ENCODE measurements at regions not wholly inside any gene's neighbourhood (a gene's known extent, or its start where the extent isn't known, plus 50 kb on each side); places are given as distances from the start of the nearest gene placed in this dataset.
"Not testable (repeated sequence)": the region's sequence is repeated elsewhere in the genome, so short reads cannot be mapped to it uniquely, and the experiment has no call there.

DNA sequence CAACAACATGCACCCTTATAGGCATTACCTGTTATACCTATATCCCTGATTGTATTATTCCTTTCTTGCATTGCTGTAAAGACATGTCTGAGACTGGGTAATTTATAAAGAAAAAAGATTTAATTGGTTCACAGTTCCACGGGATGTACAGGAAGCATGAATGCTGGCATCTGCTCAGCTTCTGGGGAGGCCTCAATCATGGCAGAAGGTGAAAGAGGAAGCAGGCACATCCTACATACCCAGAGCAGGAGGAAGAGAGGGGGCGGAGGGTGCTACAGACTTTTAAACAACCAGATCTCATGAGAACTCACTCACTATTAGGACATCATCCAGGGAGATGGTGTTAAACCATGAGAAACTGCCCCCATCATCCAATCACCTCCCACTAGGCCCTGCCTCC is 191.7 kb upstream of the SPHKAP start:
- WGBS: 68% methylated on average over 2 of the region's 2 CpGs
- Histone ChIP-seq H3K4me1 (ENCODE audit: control insufficient read depth, insufficient read depth, low read length) (peaks cover 1% of the 10 kb centered on the region), H3K27me3 (ENCODE audit: control insufficient read depth, insufficient read depth) (no peaks in the 10 kb centered on the region), H3K4me3 (ENCODE audit: low read length) (no peak overlapping the region), H3K27ac (ENCODE audit: low read length) (no peak overlapping the region), H3K9me3 (ENCODE audit: control insufficient read depth, low read length) (no peaks in the 10 kb centered on the region)
- DNase-seq (no peak), ATAC-seq (no peak)
- intact Hi-C loops (cut with DNase I): no loop called here

DNA sequence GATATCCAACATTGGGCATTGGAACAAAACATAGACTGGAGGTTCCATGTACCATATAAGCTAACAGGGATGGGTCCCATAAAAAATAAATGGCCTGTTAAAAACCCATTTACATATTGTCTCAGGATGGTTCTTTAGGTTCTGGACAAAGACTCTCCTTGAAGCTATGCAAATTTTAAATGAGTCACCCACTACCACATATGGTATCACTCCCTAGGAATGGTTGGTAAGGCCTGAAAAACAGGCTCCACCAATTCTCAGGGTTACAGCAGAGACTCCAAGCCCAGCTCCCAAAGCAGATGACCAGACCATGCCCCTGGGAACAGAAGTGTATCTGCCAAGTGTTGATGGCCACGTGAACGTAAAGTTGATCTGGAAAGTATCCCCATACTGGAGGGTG is 190.7 kb upstream of the SPHKAP start:
- Histone ChIP-seq H3K4me3 (ENCODE audit: low read length) (no peak overlapping the region), H3K27me3 (ENCODE audit: control insufficient read depth, insufficient read depth) (no peaks in the 10 kb centered on the region), H3K27ac (ENCODE audit: low read length) (no peak overlapping the region), H3K9me3 (ENCODE audit: control insufficient read depth, low read length) (no peaks in the 10 kb centered on the region), H3K4me1 (ENCODE audit: control insufficient read depth, insufficient read depth, low read length) (peaks cover 1% of the 10 kb centered on the region)
- WGBS: 71% methylated on average over 2 of the region's 2 CpGs
- intact Hi-C loops (cut with DNase I): no loop called here
- DNase-seq: no peak
- no peak for ATAC-seq

DNA sequence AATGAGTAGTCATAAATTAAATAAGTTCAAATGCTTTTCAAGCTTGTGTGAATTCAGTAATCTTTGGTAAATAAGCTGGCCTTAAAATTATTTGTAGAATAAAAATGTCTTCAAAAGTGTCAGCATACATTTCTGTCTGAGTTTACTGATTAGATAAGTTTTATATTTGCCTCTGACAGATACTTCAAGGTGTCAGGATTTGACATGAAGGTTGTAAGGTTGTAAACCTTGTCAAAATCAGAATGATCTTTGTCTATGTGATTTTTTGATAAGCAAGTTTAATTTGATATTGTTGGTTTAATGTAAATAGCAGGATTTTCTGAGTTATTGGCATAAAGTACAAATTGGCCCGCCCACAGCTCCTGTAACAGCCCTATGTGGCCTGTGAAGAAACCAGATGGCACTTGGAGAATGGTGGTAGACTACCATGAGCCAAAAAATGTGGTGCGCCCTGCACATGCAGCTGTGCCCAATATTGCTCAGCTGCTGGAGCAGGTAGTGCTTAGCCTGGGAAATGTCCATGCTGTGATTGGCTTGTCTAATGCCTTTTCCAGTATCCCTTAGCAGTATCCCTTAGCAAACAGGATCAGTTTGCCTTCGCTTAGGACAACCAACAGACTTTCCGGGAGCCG is 188.0 kb upstream of the SPHKAP start:
- Histone ChIP-seq H3K27ac (ENCODE audit: low read length) (no peak overlapping the region), H3K4me1 (ENCODE audit: control insufficient read depth, insufficient read depth, low read length) (peaks cover 1% of the 10 kb centered on the region), H3K27me3 (ENCODE audit: control insufficient read depth, insufficient read depth) (no peaks in the 10 kb centered on the region), H3K4me3 (ENCODE audit: low read length) (no peak overlapping the region), H3K9me3 (ENCODE audit: control insufficient read depth, low read length) (no peaks in the 10 kb centered on the region)
- 88% methylated on average over 5 of the region's 5 CpGs for WGBS
- intact Hi-C loops (cut with DNase I): no loop called here
- ATAC-seq (no peak), DNase-seq (no peak)

DNA sequence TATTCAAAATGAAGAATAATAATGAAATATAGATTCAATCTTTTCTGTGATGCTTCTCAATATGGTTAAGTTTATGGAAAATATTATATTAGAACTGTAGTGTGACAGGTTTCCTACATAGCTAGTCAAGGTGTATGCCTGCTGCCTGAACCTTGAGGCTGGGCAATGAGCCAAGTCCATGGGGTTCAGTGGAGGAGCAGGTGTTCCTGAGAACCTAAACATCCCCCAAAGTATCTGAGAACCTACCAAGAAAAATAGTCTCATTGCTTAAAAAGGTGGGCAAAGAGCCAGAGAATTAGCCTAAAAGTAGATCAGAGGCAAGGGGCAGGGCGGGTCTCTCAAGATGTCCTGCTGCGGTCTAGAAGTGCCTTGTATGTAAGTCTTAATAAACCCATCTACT is 185.9 kb upstream of the SPHKAP start:
- H3K4me1 ChIP-seq (ENCODE audit: control insufficient read depth, insufficient read depth, low read length): peaks cover 1% of the 10 kb centered on the region
- WGBS: 89% methylated on average over 2 of the region's 2 CpGs
- H3K9me3 ChIP-seq (ENCODE audit: control insufficient read depth, low read length): no peaks in the 10 kb centered on the region
- no peak overlapping the region for H3K4me3 ChIP-seq (ENCODE audit: low read length)
- no peak overlapping the region for H3K27ac ChIP-seq (ENCODE audit: low read length)
- ATAC-seq: no peak
- intact Hi-C loops (cut with DNase I): no loop called here
- no peaks in the 10 kb centered on the region for H3K27me3 ChIP-seq (ENCODE audit: control insufficient read depth, insufficient read depth)
- no peak for DNase-seq

DNA sequence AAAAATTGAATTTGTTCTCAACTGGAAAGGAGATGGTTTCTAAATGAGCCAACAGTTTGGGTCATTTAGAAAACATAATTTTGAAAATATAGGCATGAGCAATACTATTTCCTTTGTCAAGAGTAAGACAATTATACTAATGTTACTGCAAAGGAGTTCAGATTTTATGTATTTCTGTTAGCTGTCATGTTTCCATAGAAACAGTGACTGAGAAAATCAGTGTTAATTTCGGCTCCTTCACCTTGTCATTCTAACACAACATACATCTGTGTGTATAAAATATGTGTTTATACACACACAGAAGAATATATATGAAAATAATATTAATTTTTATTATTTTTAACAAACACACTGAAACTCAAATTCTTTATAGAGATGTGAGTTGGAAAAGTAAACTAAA is 178.0 kb upstream of the SPHKAP start:
- no peak overlapping the region for H3K27ac ChIP-seq (ENCODE audit: low read length)
- no peak overlapping the region for H3K4me3 ChIP-seq (ENCODE audit: low read length)
- no peaks in the 10 kb centered on the region for H3K27me3 ChIP-seq (ENCODE audit: control insufficient read depth, insufficient read depth)
- H3K9me3 ChIP-seq (ENCODE audit: control insufficient read depth, low read length): no peaks in the 10 kb centered on the region
- ATAC-seq: no peak
- intact Hi-C loops (cut with DNase I): no loop called here
- DNase-seq: no peak
- no peaks in the 10 kb centered on the region for H3K4me1 ChIP-seq (ENCODE audit: control insufficient read depth, insufficient read depth, low read length)
- 61% methylated on average over 1 of the region's 1 CpG for WGBS

DNA sequence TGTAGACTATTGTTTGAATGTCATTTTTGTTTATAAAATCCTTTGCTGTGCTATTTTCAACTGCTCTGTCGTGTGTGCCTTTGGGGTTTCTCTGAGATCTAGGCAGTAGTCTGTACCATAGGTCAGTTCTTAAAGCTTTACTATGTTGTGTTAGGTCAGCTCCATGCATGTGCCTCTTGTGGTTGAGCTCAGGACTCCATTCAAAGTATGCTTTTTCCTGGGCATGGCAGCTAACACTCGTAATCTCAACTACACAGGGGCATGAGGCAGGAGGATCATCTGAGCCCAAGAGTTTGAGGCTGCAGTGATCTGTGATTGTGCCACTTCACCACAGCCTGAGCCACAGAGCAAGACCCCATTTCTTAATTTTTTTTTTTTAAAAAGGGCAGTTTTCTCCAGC is 174.4 kb upstream of the SPHKAP start:
- Histone ChIP-seq H3K4me1 (ENCODE audit: control insufficient read depth, insufficient read depth, low read length) (no peaks in the 10 kb centered on the region), H3K4me3 (ENCODE audit: low read length) (no peak overlapping the region), H3K9me3 (ENCODE audit: control insufficient read depth, low read length) (no peaks in the 10 kb centered on the region), H3K27ac (ENCODE audit: low read length) (no peak overlapping the region), H3K27me3 (ENCODE audit: control insufficient read depth, insufficient read depth) (no peaks in the 10 kb centered on the region)
- 62% methylated on average over 2 of the region's 2 CpGs for WGBS
- DNase-seq (no peak), ATAC-seq (no peak)
- intact Hi-C loops (cut with DNase I): no loop called here

DNA sequence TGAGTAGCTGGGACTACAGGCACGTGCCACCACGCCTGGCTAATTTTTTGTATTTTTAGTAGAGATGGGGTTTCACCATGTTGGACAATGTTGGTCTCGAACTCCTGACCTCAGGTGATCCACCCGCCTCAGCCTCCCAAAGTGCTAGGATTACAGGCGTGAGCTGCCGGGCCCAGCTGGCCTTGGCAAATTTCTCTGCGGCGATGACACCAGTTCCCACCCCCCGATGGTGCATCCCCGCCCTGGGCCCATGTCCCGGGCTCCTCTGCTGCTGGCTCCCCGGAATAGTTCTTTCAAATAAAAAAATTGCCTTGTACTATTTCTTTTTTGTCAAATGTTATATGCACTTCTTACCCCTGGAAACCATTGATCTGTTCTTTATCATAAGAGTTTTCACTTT is 171.5 kb upstream of the SPHKAP start:
- H3K9me3 ChIP-seq (ENCODE audit: control insufficient read depth, low read length); ATAC-seq; H3K4me1 ChIP-seq (ENCODE audit: control insufficient read depth, insufficient read depth, low read length); H3K4me3 ChIP-seq (ENCODE audit: low read length); DNase-seq; intact Hi-C loops (cut with DNase I); H3K27me3 ChIP-seq (ENCODE audit: control insufficient read depth, insufficient read depth); H3K27ac ChIP-seq (ENCODE audit: low read length): not testable (repeated sequence)
- WGBS: 90% methylated on average over 12 of the region's 12 CpGs

DNA sequence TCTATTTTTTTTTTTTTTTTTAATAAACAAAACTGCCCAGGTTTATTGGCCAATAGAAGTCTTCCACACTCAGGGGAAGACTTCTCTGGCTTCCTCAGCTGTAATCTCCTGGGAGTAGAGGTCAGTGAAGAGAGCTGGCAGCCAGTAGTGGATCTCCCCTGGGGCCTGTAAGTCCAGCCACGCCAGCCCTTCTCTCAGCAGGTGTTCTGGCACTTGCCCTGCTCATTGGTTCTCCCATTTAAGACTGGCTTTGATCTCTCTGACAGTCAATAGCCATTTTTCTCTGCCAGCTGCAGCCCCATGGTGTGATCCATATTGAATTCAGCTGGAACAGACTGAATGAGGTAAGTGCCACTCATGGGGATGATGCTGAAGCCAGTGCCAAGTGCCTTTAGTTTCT is 170.6 kb upstream of the SPHKAP start:
- no peak overlapping the region for H3K4me3 ChIP-seq (ENCODE audit: low read length)
- no peaks in the 10 kb centered on the region for H3K4me1 ChIP-seq (ENCODE audit: control insufficient read depth, insufficient read depth, low read length)
- intact Hi-C loops (cut with DNase I): no loop called here
- ATAC-seq (no peak), DNase-seq (no peak)
- no peaks in the 10 kb centered on the region for H3K9me3 ChIP-seq (ENCODE audit: control insufficient read depth, low read length)
- WGBS: 51% methylated on average over 1 of the region's 1 CpG
- no peak overlapping the region for H3K27ac ChIP-seq (ENCODE audit: low read length)
- no peaks in the 10 kb centered on the region for H3K27me3 ChIP-seq (ENCODE audit: control insufficient read depth, insufficient read depth)

DNA sequence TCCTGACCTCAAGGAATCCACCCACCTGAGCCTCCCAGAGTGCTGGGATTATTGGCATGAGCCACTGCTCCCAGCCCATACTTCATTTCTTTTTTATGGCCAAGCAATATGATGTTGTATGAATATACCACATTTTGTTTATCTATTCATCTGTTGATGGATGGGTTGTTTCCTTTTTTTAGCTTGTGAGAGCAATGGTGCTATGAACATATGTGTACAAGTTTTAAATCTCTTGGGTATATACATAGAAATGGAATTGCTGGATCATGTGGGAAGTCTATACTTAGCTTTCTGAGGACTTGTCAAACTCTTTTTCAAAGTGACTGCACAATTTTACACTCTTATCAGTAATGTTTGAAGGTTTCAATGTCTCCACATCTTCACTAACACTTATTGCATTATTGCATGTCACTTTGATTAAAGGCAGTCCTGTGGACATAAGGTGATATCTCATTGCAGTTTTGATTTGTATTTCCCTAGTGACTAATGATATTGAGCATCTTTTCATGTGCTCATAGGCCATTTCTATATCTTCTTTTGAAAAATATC is 167.1 kb upstream of the SPHKAP start:
- DNase-seq (no peak), ATAC-seq (peak; percentile 76 to 86)
- intact Hi-C loops (cut with DNase I): no loop called here
- H3K27me3 ChIP-seq (ENCODE audit: control insufficient read depth, insufficient read depth): no peaks in the 10 kb centered on the region
- no peak overlapping the region for H3K27ac ChIP-seq (ENCODE audit: low read length)
- H3K9me3 ChIP-seq (ENCODE audit: control insufficient read depth, low read length): no peaks in the 10 kb centered on the region
- no peak overlapping the region for H3K4me3 ChIP-seq (ENCODE audit: low read length)
- H3K4me1 ChIP-seq (ENCODE audit: control insufficient read depth, insufficient read depth, low read length): no peaks in the 10 kb centered on the region

DNA sequence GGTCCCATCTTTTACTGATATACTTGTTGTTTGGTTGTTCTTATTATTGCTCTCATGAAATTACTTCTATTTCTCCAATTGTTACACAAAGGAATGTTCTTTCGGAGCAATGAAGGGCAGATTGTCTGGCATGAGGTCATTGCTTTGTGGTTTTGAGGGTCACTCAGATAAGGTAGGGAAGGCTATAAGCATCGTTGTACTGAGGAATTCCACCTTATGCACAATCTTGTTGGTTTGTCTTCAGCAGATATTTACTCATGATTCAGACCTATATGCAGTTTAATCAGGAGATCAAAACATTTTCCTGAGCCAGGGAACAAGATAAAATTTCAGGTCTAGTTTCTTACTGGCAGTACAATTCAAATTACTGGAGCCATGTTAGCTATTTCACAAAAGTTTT is 163.0 kb upstream of the SPHKAP start:
- H3K4me1 ChIP-seq (ENCODE audit: control insufficient read depth, insufficient read depth, low read length): no peaks in the 10 kb centered on the region
- no peak for ATAC-seq
- DNase-seq: no peak
- H3K27ac ChIP-seq (ENCODE audit: low read length): no peak overlapping the region
- no peaks in the 10 kb centered on the region for H3K9me3 ChIP-seq (ENCODE audit: control insufficient read depth, low read length)
- H3K4me3 ChIP-seq (ENCODE audit: low read length): no peak overlapping the region
- intact Hi-C loops (cut with DNase I): no loop called here
- no peaks in the 10 kb centered on the region for H3K27me3 ChIP-seq (ENCODE audit: control insufficient read depth, insufficient read depth)
- WGBS: 50% methylated on average over 2 of the region's 2 CpGs

DNA sequence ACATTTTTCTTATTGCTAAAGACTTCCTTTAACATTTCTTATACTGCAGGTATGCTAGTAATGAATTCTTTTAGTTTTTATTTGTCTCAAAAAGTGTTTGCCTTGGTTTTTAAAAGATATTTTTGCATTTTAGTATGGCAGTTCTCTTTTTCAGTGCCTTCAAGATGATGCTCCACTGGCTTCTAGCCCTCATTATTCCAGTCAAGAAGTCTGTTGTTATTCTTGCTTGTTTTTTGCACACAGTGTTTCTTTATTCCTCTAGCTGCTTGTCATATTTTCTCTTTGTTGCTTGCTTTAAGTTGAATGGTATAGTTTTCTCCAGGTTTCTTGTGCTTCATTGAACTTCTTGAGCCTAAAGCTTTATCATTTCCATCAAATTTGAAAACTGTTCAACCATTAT is 158.0 kb upstream of the SPHKAP start:
- intact Hi-C loops (cut with DNase I): no loop called here
- DNase-seq: no peak
- no peak for ATAC-seq
- no peaks in the 10 kb centered on the region for H3K4me1 ChIP-seq (ENCODE audit: control insufficient read depth, insufficient read depth, low read length)
- H3K27me3 ChIP-seq (ENCODE audit: control insufficient read depth, insufficient read depth): no peaks in the 10 kb centered on the region
- no peak overlapping the region for H3K4me3 ChIP-seq (ENCODE audit: low read length)
- H3K27ac ChIP-seq (ENCODE audit: low read length): no peak overlapping the region
- H3K9me3 ChIP-seq (ENCODE audit: control insufficient read depth, low read length): no peaks in the 10 kb centered on the region

DNA sequence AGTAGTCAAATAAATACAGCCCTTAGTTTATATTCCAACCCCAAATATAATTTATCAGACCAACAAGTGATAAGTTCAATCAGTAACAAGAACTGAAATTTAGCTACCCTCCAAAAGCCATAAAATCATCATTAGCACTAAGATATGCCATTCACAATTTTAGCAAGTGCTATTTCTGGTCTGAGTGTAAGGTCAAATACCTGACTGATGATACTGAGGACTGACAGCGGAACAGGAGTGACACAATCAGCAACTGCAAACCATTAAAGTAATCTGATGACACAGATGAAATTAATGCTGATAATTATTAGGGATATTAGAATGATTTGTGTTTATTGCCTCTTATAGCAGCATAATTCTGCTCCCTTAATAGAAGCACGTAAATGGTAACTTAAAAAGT is 152.7 kb upstream of the SPHKAP start:
- no peaks in the 10 kb centered on the region for H3K4me1 ChIP-seq (ENCODE audit: control insufficient read depth, insufficient read depth, low read length)
- no peaks in the 10 kb centered on the region for H3K27me3 ChIP-seq (ENCODE audit: control insufficient read depth, insufficient read depth)
- WGBS: 55% methylated on average over 2 of the region's 2 CpGs
- DNase-seq (peak in 1 of 3 donors; percentile 3), ATAC-seq (peak in 1 of 2 donors; percentile 38)
- H3K4me3 ChIP-seq (ENCODE audit: low read length): no peak overlapping the region
- intact Hi-C loops (cut with DNase I): no loop called here
- no peak overlapping the region for H3K27ac ChIP-seq (ENCODE audit: low read length)
- H3K9me3 ChIP-seq (ENCODE audit: control insufficient read depth, low read length): no peaks in the 10 kb centered on the region

Data from right cardiac atrium (tissue), 5 donors.